A673 (cell line): ENCODE measurements at regions not wholly inside any gene's neighbourhood (a gene's known extent, or its start where the extent isn't known, plus 50 kb on each side); places are given as distances from the start of the nearest gene placed in this dataset.

ENCODE experiments used
- BruUV-seq: library from RNA; stranded (reverse); fragments of 400-500 nt; replicated peaks from 2 replicates; lab custom pipeline; 2021; lab: Mats Ljungman, UMichigan
- CTCF ChIA-PET: fragments of 300-600 bp; sonication (Branson Sonifier 250); formaldehyde crosslinking; loops from one replicate; lab custom pipeline; 2022; ENCODE audit warnings: antibody characterized with exemption; lab: Charles Lee
- POLR2A ChIA-PET: fragments of 300-600 bp; sonication (Branson Sonifier 250); formaldehyde crosslinking; loops from one replicate; lab custom pipeline; 2022; ENCODE audit warnings: antibody characterized with exemption; ENCODE audit not compliant: low non-redundant PET; lab: Charles Lee
- DNase-seq: peaks from one replicate; pipeline ENCODE4 v3.0.0-alpha.2; 2015; ENCODE audit warnings: low spot score
- H3K27ac ChIP-seq: fragments of 200-600 bp; sonication (generic); 2 replicates; pipeline ENCODE4 v1.5.1; 2016; ENCODE audit warnings: mixed run types, low read depth, mild to moderate bottlenecking, mixed read lengths, antibody characterized with exemption, low read length; ENCODE audit not compliant: poor library complexity, severe bottlenecking
- H3K27me3 ChIP-seq: fragments of 200-600 bp; sonication (generic); replicated peaks from 2 replicates; pipeline ENCODE4 v1.6.1; 2017; ENCODE audit warnings: mixed run types, low read depth, mild to moderate bottlenecking, mixed read lengths, antibody characterized with exemption, low read length; ENCODE audit not compliant: insufficient read depth, poor library complexity
- H3K36me3 ChIP-seq: fragments of 200-600 bp; sonication (generic); 2 replicates; pipeline ENCODE4 v1.6.1; 2016; ENCODE audit warnings: mixed run types, mild to moderate bottlenecking, mixed read lengths, antibody characterized with exemption, low read length; ENCODE audit not compliant: insufficient read depth, poor library complexity, severe bottlenecking
- H3K4me1 ChIP-seq: fragments of 200-600 bp; sonication (generic); 2 replicates; pipeline ENCODE4 v1.6.1; 2017; ENCODE audit warnings: mixed run types, mild to moderate bottlenecking, mixed read lengths, antibody characterized with exemption, low read length; ENCODE audit not compliant: insufficient read depth, poor library complexity, severe bottlenecking
- H3K4me3 ChIP-seq: fragments of 200-600 bp; sonication (generic); 2 replicates; pipeline ENCODE4 v1.5.1; 2016; ENCODE audit warnings: low read depth, mixed run types, mild to moderate bottlenecking, mixed read lengths, low read length; ENCODE audit not compliant: poor library complexity, severe bottlenecking
- H3K9me3 ChIP-seq: fragments of 200-600 bp; sonication (generic); 2 replicates; pipeline ENCODE4 v1.6.1; 2016; ENCODE audit warnings: mixed run types, low read depth, mild to moderate bottlenecking, mixed read lengths, antibody characterized with exemption, low read length; ENCODE audit not compliant: poor library complexity, severe bottlenecking
- CTCF ChIP-seq: fragments of 300-800, 200-600 bp; sonication (generic); conservative IDR thresholded peaks from 2 replicates; pipeline ENCODE4 v1.5.1; 2017; ENCODE audit warnings: low read depth, mild to moderate bottlenecking, antibody characterized with exemption, low read length, moderate library complexity, mixed read lengths
- EZH2 ChIP-seq: fragments of 200-600 bp; sonication (generic); IDR thresholded peaks from 2 replicates; pipeline ENCODE4 v1.6.1; 2017; ENCODE audit warnings: borderline replicate concordance, low read depth, mild to moderate bottlenecking, mixed read lengths, antibody characterized with exemption, low read length; ENCODE audit not compliant: poor library complexity, severe bottlenecking
- intact Hi-C: fragments of 100-400 bp; cut with micrococcal nuclease; formaldehyde crosslinking; loops from one replicate; pipeline ENCODE4 v1.10.0; 2022; ENCODE audit not compliant: unreplicated experiment

GRCh38 chr3:65079560-65079959 lies 391.8 kb upstream of the ADAMTS9 start:
- Histone ChIP-seq H3K4me3 (no peak overlapping the region), H3K4me1 (no peaks in the 10 kb centered on the region), H3K27ac (no peak overlapping the region), H3K36me3 (no peaks in the 10 kb centered on the region), H3K9me3 (no peaks in the 10 kb centered on the region), H3K27me3 (no peaks in the 10 kb centered on the region)
- TF ChIP-seq EZH2 = no peak
- no peak for TF ChIP-seq CTCF
- ChIA-PET POLR2A (no interaction called here), CTCF (no interaction called here)
- peak; percentile 2 for DNase-seq
- intact Hi-C loops = no loop called here
- no TSS peak for BruUV-seq

- H3K4me3 ChIP-seq = no peak overlapping the region
- TF ChIP-seq CTCF = no peak
- TF ChIP-seq EZH2 = no peak
- H3K27ac ChIP-seq = no peak overlapping the region
- H3K27me3 ChIP-seq = no peaks in the 10 kb centered on the region
- no peaks in the 10 kb centered on the region for H3K9me3 ChIP-seq
- no peaks in the 10 kb centered on the region for H3K4me1 ChIP-seq
- POLR2A ChIA-PET = no interaction called here
- intact Hi-C loops = no loop called here
- CTCF ChIA-PET = no interaction called here
- no peaks in the 10 kb centered on the region for H3K36me3 ChIP-seq
- no TSS peak for BruUV-seq
- DNase-seq = no peak
Measured at GRCh38 chr3:65078748-65079147, 390.9 kb upstream of the ADAMTS9 start.

GRCh38 chr3:65077124-65077523 lies 389.3 kb upstream of the ADAMTS9 start:
- no peaks in the 10 kb centered on the region for H3K36me3 ChIP-seq
- no TSS peak for BruUV-seq
- DNase-seq = no peak
- no peaks in the 10 kb centered on the region for H3K27me3 ChIP-seq
- no peak overlapping the region for H3K27ac ChIP-seq
- POLR2A ChIA-PET = no interaction called here
- H3K4me1 ChIP-seq = no peaks in the 10 kb centered on the region
- no peak for TF ChIP-seq EZH2
- no peak for TF ChIP-seq CTCF
- intact Hi-C loops = no loop called here
- no peak overlapping the region for H3K4me3 ChIP-seq
- no peaks in the 10 kb centered on the region for H3K9me3 ChIP-seq
- CTCF ChIA-PET = no interaction called here
